ENCODE measurements at regions not wholly inside any gene's neighbourhood (a gene's known extent, or its start where the extent isn't known, plus 50 kb on each side); places are given as distances from the start of the nearest gene placed in this dataset.

GRCh38 chr1:59032228-59032627, 248.4 kb upstream of the JUN start:
- Histone ChIP-seq H3K27ac (ENCODE audit: low read length) (no peak overlapping the region), H3K4me1 (ENCODE audit: control insufficient read depth, insufficient read depth, low read length) (no peaks in the 10 kb centered on the region), H3K9me3 (ENCODE audit: control insufficient read depth, insufficient read depth, low read depth, low read length) (no peaks in the 10 kb centered on the region), H3K27me3 (ENCODE audit: control insufficient read depth, insufficient read depth, low read length) (no peaks in the 10 kb centered on the region), H3K4me3 (ENCODE audit: low read depth in 2 of 2, low read length in 2 of 2) (no peak overlapping the region), H3K36me3 (ENCODE audit: control insufficient read depth, insufficient read depth, low read length) (no peaks in the 10 kb centered on the region)
- DNase-seq (ENCODE audit: low read depth, low spot score) (no peak), ATAC-seq (no peak)
- in situ Hi-C loops (cut with HindIII; ENCODE audit: low pct_unique_long_range_greater_than_20kb, low sequenced_read_pairs), result no loop called here
- intact Hi-C loops (cut with micrococcal nuclease; ENCODE audit: unreplicated experiment), result no loop called here
- ChIA-PET CTCF (no interaction called here), POLR2A (no interaction called here)
- TF ChIP-seq, protein P1, sequence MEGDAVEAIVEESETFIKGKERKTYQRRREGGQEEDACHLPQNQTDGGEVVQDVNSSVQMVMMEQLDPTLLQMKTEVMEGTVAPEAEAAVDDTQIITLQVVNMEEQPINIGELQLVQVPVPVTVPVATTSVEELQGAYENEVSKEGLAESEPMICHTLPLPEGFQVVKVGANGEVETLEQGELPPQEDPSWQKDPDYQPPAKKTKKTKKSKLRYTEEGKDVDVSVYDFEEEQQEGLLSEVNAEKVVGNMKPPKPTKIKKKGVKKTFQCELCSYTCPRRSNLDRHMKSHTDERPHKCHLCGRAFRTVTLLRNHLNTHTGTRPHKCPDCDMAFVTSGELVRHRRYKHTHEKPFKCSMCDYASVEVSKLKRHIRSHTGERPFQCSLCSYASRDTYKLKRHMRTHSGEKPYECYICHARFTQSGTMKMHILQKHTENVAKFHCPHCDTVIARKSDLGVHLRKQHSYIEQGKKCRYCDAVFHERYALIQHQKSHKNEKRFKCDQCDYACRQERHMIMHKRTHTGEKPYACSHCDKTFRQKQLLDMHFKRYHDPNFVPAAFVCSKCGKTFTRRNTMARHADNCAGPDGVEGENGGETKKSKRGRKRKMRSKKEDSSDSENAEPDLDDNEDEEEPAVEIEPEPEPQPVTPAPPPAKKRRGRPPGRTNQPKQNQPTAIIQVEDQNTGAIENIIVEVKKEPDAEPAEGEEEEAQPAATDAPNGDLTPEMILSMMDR (IDR thresholded peaks at IDR 0.05), result no peak
- TF ChIP-seq POLR2AphosphoS5 (IDR thresholded peaks at IDR 0.05; ENCODE audit: low read depth, low read length), result no peak
- TF ChIP-seq TCF7L2 (IDR thresholded peaks at IDR 0.05; ENCODE audit: low read depth, low read length), result no peak
- no peak for TF ChIP-seq REST (IDR thresholded peaks at IDR 0.05; ENCODE audit: insufficient read depth in 1 of 2, low read depth in 2 of 2, low read length in 1 of 2)
- no peak for TF ChIP-seq SIN3A (IDR thresholded peaks at IDR 0.05; ENCODE audit: borderline replicate concordance, insufficient read depth, low read depth, low read length)
- BruUV-seq (replicated peaks), result no TSS peak

DNA sequence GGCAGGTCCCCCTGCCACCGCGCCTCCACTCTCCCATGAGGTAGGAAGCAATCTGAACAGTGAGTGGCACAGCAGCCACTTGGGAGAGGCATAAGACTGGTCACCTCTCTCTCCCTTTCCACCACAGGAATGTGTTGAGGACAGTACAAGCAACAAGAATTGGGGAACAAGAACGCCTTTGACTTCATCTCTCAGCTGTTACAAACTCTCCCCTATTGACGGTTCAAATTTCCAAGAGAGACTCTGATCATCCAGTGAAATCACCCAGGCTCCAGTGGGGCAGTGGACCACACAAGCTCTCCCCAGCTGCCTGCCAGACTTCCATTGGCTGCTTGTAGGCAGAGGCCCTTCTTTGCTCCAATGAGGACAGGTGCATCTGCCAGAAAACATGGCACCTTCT, 249.9 kb upstream of the JUN start:
- H3K4me1 ChIP-seq (ENCODE audit: control insufficient read depth, insufficient read depth, low read length), result no peaks in the 10 kb centered on the region
- TF ChIP-seq SIN3A (IDR thresholded peaks at IDR 0.05; ENCODE audit: borderline replicate concordance, insufficient read depth, low read depth, low read length) (no peak), REST (IDR thresholded peaks at IDR 0.05; ENCODE audit: insufficient read depth in 1 of 2, low read depth in 2 of 2, low read length in 1 of 2) (no peak), POLR2AphosphoS5 (IDR thresholded peaks at IDR 0.05; ENCODE audit: low read depth, low read length) (no peak), TCF7L2 (IDR thresholded peaks at IDR 0.05; ENCODE audit: low read depth, low read length) (no peak)
- TF ChIP-seq, protein P1 (IDR thresholded peaks at IDR 0.05), result no peak
- no peak overlapping the region for H3K27ac ChIP-seq (ENCODE audit: low read length)
- H3K9me3 ChIP-seq (ENCODE audit: control insufficient read depth, insufficient read depth, low read depth, low read length), result no peaks in the 10 kb centered on the region
- H3K36me3 ChIP-seq (ENCODE audit: control insufficient read depth, insufficient read depth, low read length), result no peaks in the 10 kb centered on the region
- intact Hi-C loops (cut with micrococcal nuclease; ENCODE audit: unreplicated experiment) (no loop called here), in situ Hi-C loops (cut with HindIII; ENCODE audit: low pct_unique_long_range_greater_than_20kb, low sequenced_read_pairs) (no loop called here)
- ChIA-PET CTCF (no interaction called here), POLR2A (no interaction called here)
- ATAC-seq, result no peak
- H3K4me3 ChIP-seq (ENCODE audit: low read depth in 2 of 2, low read length in 2 of 2), result no peak overlapping the region
- BruUV-seq (replicated peaks), result no TSS peak
- DNase-seq (ENCODE audit: low read depth, low spot score), result no peak
- H3K27me3 ChIP-seq (ENCODE audit: control insufficient read depth, insufficient read depth, low read length), result no peaks in the 10 kb centered on the region
